Ascending aorta (tissue), 2 donors: ENCODE measurements at regions not wholly inside any gene's neighbourhood (a gene's known extent, or its start where the extent isn't known, plus 50 kb on each side); places are given as distances from the start of the nearest gene placed in this dataset.

Experiments used
- DNase-seq, 2 donors: peaks; one replicate each; pipeline ENCODE4 v3.0.0-alpha.2; 2019; ENCODE audit warnings: low spot score in 2 of 2
- H3K27ac ChIP-seq, 2 donors: fragments of 200-600 bp; sonication (generic); one replicate each; pipeline ENCODE4 v1.5.1; 2016 to 2017; ENCODE audit warnings: mild to moderate bottlenecking in 1 of 2
- H3K27me3 ChIP-seq: fragments of 200-600 bp; sonication (generic); one replicate; pipeline ENCODE4 v1.5.1; 2017
- H3K36me3 ChIP-seq, 2 donors: fragments of 200-600 bp; sonication (generic); one replicate each; pipeline ENCODE4 v1.5.1; 2016
- H3K4me1 ChIP-seq, 2 donors: fragments of 200-600 bp; sonication (generic); one replicate each; pipeline ENCODE4 v1.5.1; 2016 to 2017; ENCODE audit warnings: mild to moderate bottlenecking in 1 of 2
- H3K4me3 ChIP-seq, 2 donors: fragments of 200-600 bp; sonication (generic); one replicate each; pipeline ENCODE4 v1.5.1; 2016 to 2017; ENCODE audit warnings: mild to moderate bottlenecking in 1 of 2
- H3K9me3 ChIP-seq, 2 donors: fragments of 200-600 bp; sonication (generic); one replicate each; pipeline ENCODE4 v1.5.1; 2016
- CTCF ChIP-seq, 3 experiments: fragments of 200-600 bp in 2 of 3; fragments of 450-650 bp in 1 of 3; sonication (generic) in 2 of 3; IDR thresholded peaks; one replicate each; pipeline ENCODE4 v1.5.1; 2016 to 2019; ENCODE audit warnings: antibody characterized with exemption in 3 of 3, mild to moderate bottlenecking in 1 of 3, moderate library complexity in 1 of 3
- intact Hi-C: fragments of 100-400 bp; cut with DNase I; formaldehyde crosslinking; loops from one replicate; pipeline ENCODE4 v1.15.1; 2023

- no peak overlapping the region for H3K4me3 ChIP-seq
- no peak for TF ChIP-seq CTCF (IDR thresholded peaks at IDR 0.05)
- intact Hi-C loops: no loop called here
- no peaks in the 10 kb centered on the region for H3K27me3 ChIP-seq
- no peaks in the 10 kb centered on the region for H3K9me3 ChIP-seq
- H3K4me1 ChIP-seq: no peaks in the 10 kb centered on the region
- H3K27ac ChIP-seq: no peak overlapping the region
- H3K36me3 ChIP-seq: no peaks in the 10 kb centered on the region
- no peak for DNase-seq
These were observed 195.8 kb upstream of the CAND1 start for GRCh38 chr12:67073336-67073735.

- Histone ChIP-seq H3K9me3 (no peaks in the 10 kb centered on the region), H3K27ac (no peak overlapping the region), H3K27me3 (no peaks in the 10 kb centered on the region), H3K4me3 (no peak overlapping the region), H3K4me1 (no peaks in the 10 kb centered on the region), H3K36me3 (no peaks in the 10 kb centered on the region)
- no peak for TF ChIP-seq CTCF (IDR thresholded peaks at IDR 0.05)
- no peak for DNase-seq
- intact Hi-C loops: no loop called here
These were observed 195.1 kb upstream of the CAND1 start for GRCh38 chr12:67074072-67074471.

GRCh38 chr12:67077617-67078016 is 191.5 kb upstream of the CAND1 start:
- Histone ChIP-seq H3K27ac (no peak overlapping the region), H3K27me3 (no peaks in the 10 kb centered on the region), H3K4me1 (no peaks in the 10 kb centered on the region), H3K36me3 (no peaks in the 10 kb centered on the region), H3K9me3 (no peaks in the 10 kb centered on the region), H3K4me3 (no peak overlapping the region)
- intact Hi-C loops: no loop called here
- TF ChIP-seq CTCF (IDR thresholded peaks at IDR 0.05): no peak
- DNase-seq: no peak

- H3K9me3 ChIP-seq: no peaks in the 10 kb centered on the region
- H3K4me1 ChIP-seq: no peaks in the 10 kb centered on the region
- DNase-seq: no peak
- H3K27me3 ChIP-seq: no peaks in the 10 kb centered on the region
- TF ChIP-seq CTCF (IDR thresholded peaks at IDR 0.05): no peak
- no peaks in the 10 kb centered on the region for H3K36me3 ChIP-seq
- intact Hi-C loops: no loop called here
- H3K27ac ChIP-seq: no peak overlapping the region
- no peak overlapping the region for H3K4me3 ChIP-seq
These were observed 190.2 kb upstream of the CAND1 start for GRCh38 chr12:67078957-67079356.

GRCh38 chr12:67080637-67081036 is 188.5 kb upstream of the CAND1 start:
- Histone ChIP-seq H3K36me3 (no peaks in the 10 kb centered on the region), H3K9me3 (no peaks in the 10 kb centered on the region), H3K27me3 (no peaks in the 10 kb centered on the region), H3K4me3 (no peak overlapping the region), H3K4me1 (no peaks in the 10 kb centered on the region), H3K27ac (no peak overlapping the region)
- intact Hi-C loops: no loop called here
- no peak for TF ChIP-seq CTCF (IDR thresholded peaks at IDR 0.05)
- DNase-seq: no peak

- Histone ChIP-seq H3K4me1 (no peaks in the 10 kb centered on the region), H3K36me3 (no peaks in the 10 kb centered on the region), H3K27me3 (no peaks in the 10 kb centered on the region), H3K27ac (no peak overlapping the region), H3K4me3 (no peak overlapping the region), H3K9me3 (no peaks in the 10 kb centered on the region)
- no peak for TF ChIP-seq CTCF (IDR thresholded peaks at IDR 0.05)
- no peak for DNase-seq
- intact Hi-C loops: no loop called here
These were observed 186.9 kb upstream of the CAND1 start for GRCh38 chr12:67082221-67082620.
